ENCODE measurements at regions not wholly inside any gene's neighbourhood (a gene's known extent, or its start where the extent isn't known, plus 50 kb on each side); places are given as distances from the start of the nearest gene placed in this dataset.

DNA sequence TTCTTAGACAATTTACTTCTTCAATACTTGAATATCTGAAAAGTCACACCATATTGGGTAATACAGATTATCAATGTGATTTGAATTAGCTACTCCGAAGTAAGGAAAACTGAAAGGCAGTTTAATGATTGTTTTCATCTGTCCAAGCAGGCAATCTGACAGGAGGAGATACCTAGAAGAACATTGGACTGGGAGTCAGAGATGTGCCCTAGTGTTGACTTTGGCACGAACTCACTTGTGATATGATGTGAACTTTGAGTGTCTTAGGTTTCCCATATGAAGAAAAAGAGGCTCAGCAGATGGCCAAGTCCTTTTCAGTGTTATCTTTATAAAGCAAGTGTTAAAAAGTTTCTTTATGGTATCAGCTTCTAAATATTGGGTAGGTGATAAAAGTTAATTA, 287.1 kb downstream of the MTX2 start:
- TF ChIP-seq POLR2AphosphoS5 (IDR thresholded peaks at IDR 0.05; ENCODE audit: borderline replicate concordance, low read depth, low read length) = no peak
- no peak for TF ChIP-seq EZH2 (IDR thresholded peaks at IDR 0.05)
- TF ChIP-seq FOXP2 (optimal IDR thresholded peaks at IDR 0.05; ENCODE audit: control extremely low read depth, extremely low read length, insufficient read depth) = no peak
